ENCODE measurements at regions not wholly inside any gene's neighbourhood (a gene's known extent, or its start where the extent isn't known, plus 50 kb on each side); places are given as distances from the start of the nearest gene placed in this dataset.

- TF ChIP-seq CTCF (conservative IDR thresholded peaks at IDR 0.05; ENCODE audit: low read depth, low read length) (no peak), EZH2 (IDR thresholded peaks at IDR 0.05; ENCODE audit: low read length, unreplicated experiment) (no peak), EZH2phosphoT487 (IDR thresholded peaks at IDR 0.05; ENCODE audit: borderline replicate concordance, low read length) (no peak)
Measured at GRCh38 chr7:26460351-26461085, 168.9 kb downstream of the SNX10 start.

All from PC-3 (cell line).